ENCODE measurements at regions not wholly inside any gene's neighbourhood (a gene's known extent, or its start where the extent isn't known, plus 50 kb on each side); places are given as distances from the start of the nearest gene placed in this dataset.

DNA sequence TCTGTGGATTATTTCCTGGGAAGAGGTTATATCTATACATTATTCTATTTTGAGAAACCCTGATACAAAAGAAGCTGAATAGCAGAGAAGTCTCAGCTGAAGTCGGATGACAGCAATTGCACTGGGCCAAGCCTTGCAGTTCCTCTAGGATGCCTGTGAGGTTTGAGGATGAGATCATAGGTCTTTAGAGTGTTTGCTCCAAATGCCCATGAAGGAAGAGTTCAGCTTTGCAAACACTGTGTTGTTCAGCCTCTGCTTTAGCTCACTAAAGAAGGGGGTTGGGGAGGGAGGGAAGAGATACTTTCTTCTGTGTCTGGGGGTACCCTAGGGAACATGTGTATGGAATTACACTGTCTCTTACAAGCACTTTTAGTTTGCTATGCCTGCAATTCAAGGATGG is 282.5 kb upstream of the NRP1 start:
- no peak for TF ChIP-seq POLR2A (IDR thresholded peaks at IDR 0.05)
- TF ChIP-seq, protein P1, sequence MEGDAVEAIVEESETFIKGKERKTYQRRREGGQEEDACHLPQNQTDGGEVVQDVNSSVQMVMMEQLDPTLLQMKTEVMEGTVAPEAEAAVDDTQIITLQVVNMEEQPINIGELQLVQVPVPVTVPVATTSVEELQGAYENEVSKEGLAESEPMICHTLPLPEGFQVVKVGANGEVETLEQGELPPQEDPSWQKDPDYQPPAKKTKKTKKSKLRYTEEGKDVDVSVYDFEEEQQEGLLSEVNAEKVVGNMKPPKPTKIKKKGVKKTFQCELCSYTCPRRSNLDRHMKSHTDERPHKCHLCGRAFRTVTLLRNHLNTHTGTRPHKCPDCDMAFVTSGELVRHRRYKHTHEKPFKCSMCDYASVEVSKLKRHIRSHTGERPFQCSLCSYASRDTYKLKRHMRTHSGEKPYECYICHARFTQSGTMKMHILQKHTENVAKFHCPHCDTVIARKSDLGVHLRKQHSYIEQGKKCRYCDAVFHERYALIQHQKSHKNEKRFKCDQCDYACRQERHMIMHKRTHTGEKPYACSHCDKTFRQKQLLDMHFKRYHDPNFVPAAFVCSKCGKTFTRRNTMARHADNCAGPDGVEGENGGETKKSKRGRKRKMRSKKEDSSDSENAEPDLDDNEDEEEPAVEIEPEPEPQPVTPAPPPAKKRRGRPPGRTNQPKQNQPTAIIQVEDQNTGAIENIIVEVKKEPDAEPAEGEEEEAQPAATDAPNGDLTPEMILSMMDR (IDR thresholded peaks at IDR 0.05), result no peak
